WTC11 (cell line): ENCODE measurements at regions not wholly inside any gene's neighbourhood (a gene's known extent, or its start where the extent isn't known, plus 50 kb on each side); places are given as distances from the start of the nearest gene placed in this dataset.

ENCODE experiments used
- ATAC-seq: fragments of 200-7000 bp; cut with Tn5 transposase; 2 replicates; pipeline ENCODE4 v1.10.0; 2021; ENCODE audit warnings: mild to moderate bottlenecking, moderate library complexity
- CTCF ChIA-PET: fragments of 300-600 bp; sonication (Branson Sonifier 250); formaldehyde crosslinking; loops from one replicate; lab custom pipeline; 2021; ENCODE audit warnings: antibody characterized with exemption; lab: Charles Lee
- POLR2A ChIA-PET: fragments of 350-600 bp; sonication (Branson Sonifier 250); formaldehyde crosslinking; loops from one replicate; lab custom pipeline; 2021; ENCODE audit warnings: antibody characterized with exemption; lab: Charles Lee
- DNase-seq: peaks from one replicate; pipeline ENCODE4 v3.0.0; 2021; ENCODE audit warnings: low spot score
- H3K27ac Mint-ChIP-seq: 2 replicates; pipeline ENCODE4 v1.8.0; 2021; ENCODE audit warnings: mixed read lengths
- H3K27me3 Mint-ChIP-seq: 2 replicates; pipeline ENCODE4 v1.8.0; 2021; ENCODE audit warnings: low read depth, mild to moderate bottlenecking, moderate library complexity, mixed read lengths
- H3K36me3 Mint-ChIP-seq: 2 replicates; pipeline ENCODE4 v1.8.0; 2021; ENCODE audit warnings: mixed read lengths
- H3K4me1 Mint-ChIP-seq: 2 replicates; pipeline ENCODE4 v1.8.0; 2022; ENCODE audit warnings: mixed read lengths
- H3K4me3 Mint-ChIP-seq: 2 replicates; pipeline ENCODE4 v1.8.0; 2021; ENCODE audit warnings: mild to moderate bottlenecking, moderate library complexity, mixed read lengths
- H3K9me3 Mint-ChIP-seq: 2 replicates; pipeline ENCODE4 v1.8.0; 2021; ENCODE audit warnings: mixed read lengths
- AR ChIP-seq: fragments of 250-450 bp; sonication (Bioruptor Pico); IDR thresholded peaks from 2 replicates; pipeline ENCODE4 v1.9.0; 2021; ENCODE audit warnings: mild to moderate bottlenecking
- CBFB ChIP-seq: sonication (generic); formaldehyde crosslinking; IDR thresholded peaks from 2 replicates; pipeline ENCODE4 v1.8.1; 2022; ENCODE audit warnings: mild to moderate bottlenecking, low read depth, missing genetic modification reagents
- ETV6 ChIP-seq: sonication (generic); formaldehyde crosslinking; IDR thresholded peaks from 2 replicates; pipeline ENCODE4 v1.8.1; 2022; ENCODE audit warnings: mild to moderate bottlenecking, missing genetic modification reagents
- IRF2 ChIP-seq: sonication (generic); formaldehyde crosslinking; IDR thresholded peaks from 2 replicates; pipeline ENCODE4 v1.8.0; 2022; ENCODE audit warnings: low read depth, missing genetic modification reagents, borderline replicate concordance
- JUN ChIP-seq: sonication (generic); formaldehyde crosslinking; IDR thresholded peaks from 2 replicates; pipeline ENCODE4 v1.8.0; 2023; ENCODE audit warnings: mild to moderate bottlenecking, missing genetic modification reagents
- MLX ChIP-seq: sonication (generic); formaldehyde crosslinking; IDR thresholded peaks from 2 replicates; pipeline ENCODE4 v1.8.1; 2023; ENCODE audit warnings: mild to moderate bottlenecking, missing genetic modification reagents, moderate library complexity
- NFYB ChIP-seq: sonication (generic); formaldehyde crosslinking; conservative IDR thresholded peaks from 2 replicates; pipeline ENCODE4 v1.8.0; 2022; ENCODE audit warnings: low read depth, missing genetic modification reagents
- NR3C1 ChIP-seq: sonication (generic); formaldehyde crosslinking; conservative IDR thresholded peaks from 2 replicates; pipeline ENCODE4 v1.8.1; 2023; ENCODE audit warnings: low read depth, mild to moderate bottlenecking, missing genetic modification reagents
- SMAD3 ChIP-seq: sonication (generic); formaldehyde crosslinking; IDR thresholded peaks from 2 replicates; pipeline ENCODE4 v1.8.0; 2022; ENCODE audit warnings: missing genetic modification reagents, mild to moderate bottlenecking, borderline replicate concordance
- SOX15 ChIP-seq: fragments of 250-450 bp; sonication (Bioruptor Pico); IDR thresholded peaks from 2 replicates; pipeline ENCODE4 v1.9.0; 2021; ENCODE audit warnings: mild to moderate bottlenecking
- TCF7 ChIP-seq: sonication (generic); formaldehyde crosslinking; IDR thresholded peaks from 2 replicates; pipeline ENCODE4 v1.8.0; 2022; ENCODE audit warnings: mild to moderate bottlenecking, low read depth, missing genetic modification reagents, moderate library complexity
- TEAD4 ChIP-seq: sonication (generic); formaldehyde crosslinking; IDR thresholded peaks from 2 replicates; pipeline ENCODE4 v1.8.0; 2022; ENCODE audit warnings: mild to moderate bottlenecking, missing genetic modification reagents
- USF1 ChIP-seq: sonication (generic); formaldehyde crosslinking; IDR thresholded peaks from 2 replicates; pipeline ENCODE4 v1.8.0; 2022; ENCODE audit warnings: mild to moderate bottlenecking, missing genetic modification reagents
- ZBTB43 ChIP-seq: sonication (generic); formaldehyde crosslinking; IDR thresholded peaks from 2 replicates; pipeline ENCODE4 v1.8.1; 2023; ENCODE audit warnings: mild to moderate bottlenecking, missing genetic modification reagents
- ZMAT4 ChIP-seq: fragments of 250-450 bp; sonication (Bioruptor Pico); IDR thresholded peaks from 2 replicates; pipeline ENCODE4 v1.9.0; 2021; ENCODE audit warnings: mild to moderate bottlenecking
- ZNF121 ChIP-seq: sonication (generic); formaldehyde crosslinking; IDR thresholded peaks from 2 replicates; pipeline ENCODE4 v1.8.0; 2023; ENCODE audit warnings: missing genetic modification reagents
- ZNF219 ChIP-seq: sonication (generic); formaldehyde crosslinking; IDR thresholded peaks from 2 replicates; pipeline ENCODE4 v1.8.0; 2023; ENCODE audit warnings: missing genetic modification reagents, mild to moderate bottlenecking, borderline replicate concordance
- ZNF232 ChIP-seq: sonication (generic); formaldehyde crosslinking; IDR thresholded peaks from 2 replicates; pipeline ENCODE4 v1.8.0; 2022; ENCODE audit warnings: mild to moderate bottlenecking, missing genetic modification reagents
- ZNF263 ChIP-seq: sonication (generic); formaldehyde crosslinking; IDR thresholded peaks from 2 replicates; pipeline ENCODE4 v1.8.1; 2022; ENCODE audit warnings: low read depth, mild to moderate bottlenecking, moderate library complexity, missing genetic modification reagents
- ZNF396 ChIP-seq: fragments of 250-450 bp; sonication (Bioruptor Pico); IDR thresholded peaks from 2 replicates; pipeline ENCODE4 v1.8.0; 2021; ENCODE audit warnings: mild to moderate bottlenecking, moderate library complexity, borderline replicate concordance
- ZNF423 ChIP-seq: fragments of 250-450 bp; sonication (Bioruptor Pico); IDR thresholded peaks from 2 replicates; pipeline ENCODE4 v2.1.2; 2022; ENCODE audit warnings: mild to moderate bottlenecking, moderate library complexity
- TF ChIP-seq, protein P1 (sequence below): fragments of 250-450 bp; sonication (Bioruptor Pico); IDR thresholded peaks from 2 replicates; pipeline ENCODE4 v1.9.0; 2021; ENCODE audit warnings: moderate library complexity, mild to moderate bottlenecking, inconsistent platforms, borderline replicate concordance
- TF ChIP-seq, protein P2 (sequence below): sonication (generic); formaldehyde crosslinking; IDR thresholded peaks from 2 replicates; pipeline ENCODE4 v1.8.1; 2023; ENCODE audit warnings: mild to moderate bottlenecking, missing genetic modification reagents, moderate library complexity
- TF ChIP-seq, protein P3 (sequence below): fragments of 250-450 bp; sonication (Bioruptor Pico); conservative IDR thresholded peaks from 2 replicates; pipeline ENCODE4 v1.9.0; 2021; ENCODE audit warnings: mild to moderate bottlenecking

GRCh38 chr2:145044491-145044890 is 524.6 kb upstream of the ZEB2 start:
- Mint-ChIP-seq H3K27me3 (no peaks in the 10 kb centered on the region), H3K27ac (no peak overlapping the region)
- CTCF ChIA-PET: no interaction called here
- no peak for TF ChIP-seq ZNF219
- no peak for TF ChIP-seq SMAD3
- no peak for TF ChIP-seq ZNF423 (CRISPR knock-in tag)
- no peak for TF ChIP-seq NFYB (CRISPR knock-in tag)
- no peak for TF ChIP-seq ZMAT4 (CRISPR knock-in tag)
- no peak for TF ChIP-seq AR (CRISPR knock-in tag)
- no peak for TF ChIP-seq ZNF263
- TF ChIP-seq IRF2: no peak
- TF ChIP-seq ZNF232 (CRISPR knock-in tag): no peak
- TF ChIP-seq ETV6 (CRISPR knock-in tag): no peak
- TF ChIP-seq, protein P1, sequence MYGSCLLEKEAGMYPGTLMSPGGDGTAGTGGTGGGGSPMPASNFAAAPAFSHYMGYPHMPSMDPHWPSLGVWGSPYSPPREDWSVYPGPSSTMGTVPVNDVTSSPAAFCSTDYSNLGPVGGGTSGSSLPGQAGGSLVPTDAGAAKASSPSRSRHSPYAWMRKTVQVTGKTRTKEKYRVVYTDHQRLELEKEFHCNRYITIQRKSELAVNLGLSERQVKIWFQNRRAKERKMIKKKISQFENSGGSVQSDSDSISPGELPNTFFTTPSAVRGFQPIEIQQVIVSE: no peak
- no peak for TF ChIP-seq CBFB (CRISPR knock-in tag)
- no peak for TF ChIP-seq NR3C1
- TF ChIP-seq, protein P2, sequence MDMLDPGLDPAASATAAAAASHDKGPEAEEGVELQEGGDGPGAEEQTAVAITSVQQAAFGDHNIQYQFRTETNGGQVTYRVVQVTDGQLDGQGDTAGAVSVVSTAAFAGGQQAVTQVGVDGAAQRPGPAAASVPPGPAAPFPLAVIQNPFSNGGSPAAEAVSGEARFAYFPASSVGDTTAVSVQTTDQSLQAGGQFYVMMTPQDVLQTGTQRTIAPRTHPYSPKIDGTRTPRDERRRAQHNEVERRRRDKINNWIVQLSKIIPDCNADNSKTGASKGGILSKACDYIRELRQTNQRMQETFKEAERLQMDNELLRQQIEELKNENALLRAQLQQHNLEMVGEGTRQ (CRISPR knock-in tag): no peak
- TF ChIP-seq ZBTB43: no peak
- no peak for TF ChIP-seq TEAD4 (CRISPR knock-in tag)
- TF ChIP-seq, all 79 proteins: peak for 0
- ATAC-seq (no peak), DNase-seq (no peak)
- Mint-ChIP-seq H3K4me1 (peaks cover 10% of the 10 kb centered on the region), H3K36me3 (no peaks in the 10 kb centered on the region), H3K4me3 (no peak overlapping the region), H3K9me3 (no peaks in the 10 kb centered on the region)
- POLR2A ChIA-PET: no interaction called here

DNA sequence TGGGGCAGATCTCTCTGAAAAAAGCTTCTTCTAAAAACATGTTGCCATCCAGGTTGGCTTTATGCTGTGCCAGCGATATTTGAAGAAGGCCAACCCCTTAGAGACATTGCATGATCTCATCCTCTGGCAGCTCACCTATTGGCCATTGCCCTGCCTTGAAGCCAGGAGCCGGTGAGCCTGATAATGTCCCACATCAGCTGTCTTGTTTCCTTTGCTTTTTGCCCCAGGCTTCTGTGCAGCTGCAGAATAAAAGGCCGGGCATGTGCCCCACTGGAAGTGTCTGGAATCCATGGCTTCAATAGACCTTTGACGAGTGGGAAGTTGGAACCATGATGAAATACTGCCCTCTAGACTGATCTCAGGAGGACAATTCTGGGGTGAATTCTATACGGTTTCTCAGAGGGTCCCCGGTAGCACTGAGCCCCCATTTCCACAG is 523.5 kb upstream of the ZEB2 start:
- H3K36me3 Mint-ChIP-seq: no peaks in the 10 kb centered on the region
- DNase-seq (peak; percentile 7), ATAC-seq (peak; percentile 43)
- POLR2A ChIA-PET: no interaction called here
- no peak overlapping the region for H3K27ac Mint-ChIP-seq
- TF ChIP-seq SOX15 (CRISPR knock-in tag) (no peak), ZNF396 (no peak), ZNF121 (CRISPR knock-in tag) (no peak), ZMAT4 (CRISPR knock-in tag) (no peak), MLX (CRISPR knock-in tag) (no peak), NFYB (CRISPR knock-in tag) (no peak), IRF2 (no peak), TCF7 (CRISPR knock-in tag) (no peak), USF1 (CRISPR knock-in tag) (no peak), JUN (CRISPR knock-in tag) (no peak)
- TF ChIP-seq, protein P3, sequence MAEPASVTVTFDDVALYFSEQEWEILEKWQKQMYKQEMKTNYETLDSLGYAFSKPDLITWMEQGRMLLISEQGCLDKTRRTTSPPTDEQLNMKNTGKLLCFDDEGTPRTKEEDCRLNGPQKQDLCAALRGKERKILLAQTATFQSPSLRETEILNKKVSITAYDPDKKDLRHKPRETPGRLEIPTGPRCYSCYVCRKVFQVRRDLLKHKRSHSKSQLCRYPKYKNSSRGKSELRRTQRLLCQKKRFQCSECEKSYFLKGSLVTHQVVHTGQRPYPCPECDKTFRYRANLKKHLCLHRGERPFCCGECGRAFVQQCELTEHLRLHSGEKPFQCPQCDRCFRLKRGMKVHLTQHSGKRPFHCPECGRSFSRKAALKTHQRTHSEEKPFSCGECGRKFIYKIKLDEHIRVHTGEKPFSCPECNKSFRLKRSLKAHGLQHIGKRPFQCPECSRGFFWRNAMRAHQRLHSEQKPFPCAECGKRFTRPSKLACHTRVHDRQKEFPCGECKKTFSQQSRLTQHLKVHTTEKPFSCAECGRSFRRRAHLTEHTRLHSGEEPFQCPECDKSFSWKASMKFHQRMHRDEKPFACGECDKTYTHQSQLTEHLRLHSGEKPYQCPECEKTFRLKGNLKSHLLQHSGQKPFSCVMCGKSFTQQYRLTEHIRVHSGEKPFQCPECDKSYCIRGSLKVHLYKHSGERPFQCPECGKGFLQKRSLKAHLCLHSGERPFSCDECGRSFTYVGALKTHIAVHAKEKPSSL (CRISPR knock-in tag): no peak
- H3K9me3 Mint-ChIP-seq: no peaks in the 10 kb centered on the region
- no peaks in the 10 kb centered on the region for H3K27me3 Mint-ChIP-seq
- H3K4me1 Mint-ChIP-seq: peaks cover 13% of the 10 kb centered on the region
- CTCF ChIA-PET: no interaction called here
- no peak overlapping the region for H3K4me3 Mint-ChIP-seq
